HK-2 (cell line): ENCODE measurements at regions not wholly inside any gene's neighbourhood (a gene's known extent, or its start where the extent isn't known, plus 50 kb on each side); places are given as distances from the start of the nearest gene placed in this dataset.
A peak's percentile ranks its signal among the peaks of the same experiment; 100 is the strongest.

Experiments
- DNase-seq: peaks from one replicate; pipeline ENCODE4 v3.0.0-alpha.2; 2018; ENCODE audit not compliant: unreplicated experiment

DNA sequence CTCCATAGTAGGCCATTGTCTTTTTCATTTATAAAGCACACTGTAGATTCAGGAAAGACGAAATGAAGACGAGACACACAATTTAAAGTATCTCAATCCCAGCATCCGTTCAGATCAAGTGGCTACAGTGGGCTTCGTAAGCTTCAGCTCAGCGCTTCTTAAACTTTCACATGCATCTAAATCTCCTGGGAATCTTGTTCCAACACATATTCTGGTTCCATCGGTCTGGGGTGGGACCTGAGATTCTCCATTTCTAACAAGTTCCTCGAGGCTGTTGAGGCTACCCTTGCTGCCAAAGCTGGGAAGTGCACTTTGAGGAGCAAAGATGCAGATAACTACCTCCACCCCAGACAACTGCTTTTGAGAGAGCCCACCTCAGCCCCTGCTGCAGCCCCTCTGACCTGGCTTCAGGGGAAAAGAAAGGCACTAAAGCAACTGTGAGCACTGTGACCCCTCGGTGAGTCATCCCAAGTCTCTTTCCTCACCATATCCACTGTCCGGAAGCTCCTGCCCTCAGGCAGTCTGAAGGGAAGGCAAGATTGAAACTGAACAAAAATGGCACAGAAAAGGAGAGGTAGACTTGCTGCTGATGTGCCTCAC is 201.1 kb upstream of the FBXO11 start:
- DNase-seq = peak; percentile 35

- no peak for DNase-seq
Observed at GRCh38 chr2:48108455-48108854, 202.2 kb upstream of the FBXO11 start.

DNA sequence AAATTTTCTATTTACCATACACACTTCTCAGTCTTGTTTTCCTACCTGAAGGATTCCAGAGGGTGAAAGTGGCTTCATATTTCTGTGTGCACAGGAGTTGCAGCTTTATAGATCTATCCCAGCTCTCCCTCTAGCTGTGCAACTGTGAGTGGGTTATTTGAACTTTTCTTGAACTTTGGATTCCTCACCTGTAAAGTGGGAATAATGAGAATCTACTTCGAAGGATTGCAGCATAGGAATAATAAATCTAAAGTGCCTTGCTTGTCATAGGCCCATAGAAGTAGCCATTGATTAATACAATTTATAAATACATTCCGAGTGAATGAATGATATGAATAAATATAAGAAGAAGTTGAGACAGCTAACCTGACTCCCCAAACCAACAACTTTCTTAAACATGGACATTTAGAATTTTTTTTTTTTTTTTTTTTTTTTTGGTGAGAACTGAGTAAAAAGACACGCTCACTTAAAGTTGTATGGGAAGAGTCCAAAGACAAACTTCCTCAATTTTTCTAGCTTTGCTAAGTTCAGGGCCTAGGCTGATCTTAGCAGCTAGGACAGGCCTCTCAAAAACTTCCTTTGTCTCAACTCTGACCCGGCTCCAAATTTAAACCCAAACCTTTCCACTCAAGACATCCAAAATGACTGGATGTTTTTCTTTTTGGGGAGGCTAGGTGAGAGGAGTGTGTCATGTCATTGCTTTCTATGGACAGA is 203.3 kb upstream of the FBXO11 start:
- DNase-seq = no peak

- no peak for DNase-seq
Observed at GRCh38 chr2:48110492-48110891, 204.0 kb upstream of the FOXN2 start.

DNA sequence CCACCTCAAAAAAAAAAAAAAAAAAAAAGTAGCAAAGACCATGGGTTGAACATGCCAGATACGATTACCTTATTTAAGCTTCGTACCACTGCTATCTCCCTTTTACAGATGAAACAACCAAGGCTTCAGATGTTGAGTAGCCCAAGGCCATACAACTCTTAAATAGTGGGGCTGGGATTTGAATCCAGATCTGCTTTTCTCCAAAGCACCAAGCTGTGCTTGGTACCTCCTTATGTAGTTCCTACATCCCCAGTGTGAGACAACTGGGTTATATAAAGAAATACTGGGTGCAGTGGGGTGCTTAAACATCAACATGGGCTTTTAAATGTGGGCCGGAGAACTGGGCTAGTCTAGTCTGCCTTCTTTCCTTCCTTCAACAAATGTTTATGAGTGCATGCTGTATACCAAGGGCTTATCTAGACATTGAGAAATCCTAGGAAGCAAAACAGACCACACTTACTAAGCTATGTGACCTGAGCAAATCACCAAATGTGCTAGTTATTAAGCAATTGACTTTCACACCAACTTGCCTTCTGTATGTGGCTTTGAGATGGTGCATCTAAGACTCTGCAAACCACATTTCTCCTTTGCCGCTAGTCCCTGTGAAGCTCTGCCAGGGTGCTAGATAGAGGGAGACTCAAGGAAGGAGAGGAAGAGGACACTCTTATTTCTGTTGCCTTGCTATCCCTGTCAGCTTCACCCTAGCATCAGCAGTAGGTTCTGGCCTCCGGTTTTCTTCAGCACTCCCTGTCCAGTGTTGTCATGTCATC is 201.4 kb upstream of the FOXN2 start:
- DNase-seq = no peak

- no peak for DNase-seq
Observed at GRCh38 chr2:48113767-48114166, 200.7 kb upstream of the FOXN2 start.

DNA sequence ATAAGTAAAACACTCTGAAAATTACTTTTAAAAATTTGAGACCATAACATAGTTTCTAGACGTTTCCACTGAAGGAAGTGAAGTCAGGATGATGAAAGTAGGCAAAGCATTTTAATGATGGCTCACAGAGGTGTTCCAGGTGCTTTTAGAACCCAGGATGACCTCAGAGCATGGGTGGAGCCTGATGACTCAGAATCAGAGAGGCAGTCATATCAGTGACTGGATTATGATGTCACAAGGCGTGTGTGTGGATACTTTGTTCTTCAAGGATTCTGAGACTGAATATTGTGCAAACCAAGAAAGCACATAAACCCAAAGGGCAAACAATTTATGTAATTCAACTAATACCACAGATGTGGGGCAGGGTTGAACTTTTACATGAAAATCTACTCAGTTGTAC is 200.2 kb upstream of the FOXN2 start:
- no peak for DNase-seq

- DNase-seq = no peak
Observed at GRCh38 chr2:48116497-48116896, 198.0 kb upstream of the FOXN2 start.

GRCh38 chr2:48118895-48119294 is 195.6 kb upstream of the FOXN2 start:
- DNase-seq = no peak

DNA sequence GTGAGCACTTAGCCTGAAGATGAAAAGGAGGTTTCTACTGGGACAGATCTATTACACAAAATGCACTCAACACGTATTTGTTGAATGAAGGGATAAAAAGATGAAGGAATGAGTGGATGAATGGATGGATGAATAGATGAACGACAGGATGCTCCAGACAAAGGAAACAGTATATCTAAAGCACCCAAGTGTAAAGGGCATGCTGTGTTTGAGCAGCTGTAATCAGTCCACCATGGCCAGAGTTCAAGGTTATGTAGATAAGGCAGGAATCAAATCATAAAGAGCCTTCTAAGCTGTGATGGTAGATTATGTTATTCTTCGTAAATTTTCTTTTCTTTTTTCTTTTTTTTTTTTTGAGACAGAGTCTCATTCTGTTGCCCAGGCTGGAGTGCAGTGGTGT is 194.4 kb upstream of the FOXN2 start:
- no peak for DNase-seq

DNA sequence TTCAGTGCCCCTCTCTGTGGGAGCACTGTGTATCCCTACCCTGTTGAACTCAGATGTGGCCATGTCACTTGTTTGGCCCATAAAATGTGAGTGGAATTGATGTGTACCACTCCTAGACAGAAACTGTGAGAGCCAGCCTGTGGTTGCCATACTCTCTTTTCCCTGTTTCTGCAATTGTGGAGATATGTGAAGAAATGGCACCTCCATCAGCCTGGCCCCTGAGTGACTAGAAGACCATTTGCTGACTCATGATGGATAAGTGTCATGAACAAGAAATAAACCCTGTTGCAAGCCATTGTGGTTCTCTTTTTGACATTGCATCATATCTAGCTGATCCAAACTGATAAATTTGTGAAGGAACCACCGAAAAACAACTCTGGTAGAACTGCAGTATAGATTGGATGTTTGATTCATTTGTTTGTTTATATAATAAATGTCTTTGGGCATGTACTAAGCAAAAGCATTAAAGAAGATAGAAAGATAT is 193.7 kb upstream of the FOXN2 start:
- no peak for DNase-seq

DNA sequence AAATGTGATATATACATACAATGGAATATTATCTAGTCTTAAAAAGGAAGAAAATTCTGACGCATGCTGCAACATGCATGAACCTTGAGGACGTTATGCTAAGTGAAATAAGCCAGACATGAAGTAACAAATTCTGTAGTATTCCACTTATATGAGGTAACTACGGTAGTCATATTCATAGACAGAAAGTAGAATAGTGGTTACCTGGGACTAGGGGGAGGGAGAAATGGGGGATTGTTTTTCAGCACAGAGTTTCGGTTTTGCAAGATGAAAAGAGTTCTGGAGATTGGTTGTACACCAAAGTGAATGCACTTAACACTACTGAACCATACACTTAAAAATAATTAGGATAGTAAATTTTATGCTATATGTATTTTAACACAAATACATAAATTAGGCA is 192.3 kb upstream of the FOXN2 start:
- no peak for DNase-seq

DNA sequence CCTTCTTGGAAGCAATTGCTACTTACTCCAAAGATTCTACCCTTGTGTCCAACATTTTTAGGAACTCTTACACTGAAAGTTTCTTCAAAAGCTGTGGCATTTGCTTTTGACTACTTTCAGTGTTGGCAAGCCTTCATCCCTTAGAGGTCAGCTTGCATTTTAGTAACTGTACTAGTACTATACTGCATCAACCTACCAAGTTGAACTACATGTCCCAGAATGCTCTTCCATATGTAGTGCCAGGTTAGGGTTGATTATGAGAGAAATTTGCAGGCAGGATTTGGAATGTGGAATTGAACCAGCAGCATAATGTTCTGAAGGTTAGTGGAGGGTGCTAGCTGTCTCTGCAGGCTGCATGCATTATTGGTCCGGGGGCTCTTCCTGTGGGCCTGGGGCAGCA is 189.9 kb upstream of the FOXN2 start:
- DNase-seq = no peak

GRCh38 chr2:48126162-48126561 is 188.3 kb upstream of the FOXN2 start:
- no peak for DNase-seq

DNA sequence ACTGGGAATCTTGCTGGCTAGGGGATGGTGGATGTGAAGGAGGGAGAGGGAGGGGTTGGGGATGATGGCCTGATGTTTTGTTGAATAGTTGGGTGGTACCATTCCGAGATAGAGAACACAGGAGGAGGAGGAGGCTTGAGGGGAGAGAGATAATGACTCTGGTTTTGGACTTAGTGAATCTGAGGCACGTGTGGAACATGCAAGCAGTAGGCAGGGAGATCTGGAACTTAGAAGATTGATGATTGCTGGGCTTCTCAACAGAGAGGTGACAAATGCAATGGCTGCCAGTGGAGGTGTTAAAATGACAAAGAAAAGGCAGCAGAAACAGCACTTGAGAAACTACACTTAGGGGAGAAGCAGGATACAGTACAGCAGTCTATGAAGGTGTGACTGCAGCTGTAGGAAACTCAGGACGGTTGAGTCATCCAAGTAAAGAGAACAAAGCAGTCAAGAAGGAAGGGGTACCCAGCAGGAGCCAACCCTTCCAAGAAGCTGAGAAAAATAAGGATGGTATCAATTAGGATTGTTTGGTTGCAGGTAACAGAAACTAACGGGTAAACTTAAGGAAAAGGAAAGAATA is 186.8 kb upstream of the FOXN2 start:
- DNase-seq = no peak

DNA sequence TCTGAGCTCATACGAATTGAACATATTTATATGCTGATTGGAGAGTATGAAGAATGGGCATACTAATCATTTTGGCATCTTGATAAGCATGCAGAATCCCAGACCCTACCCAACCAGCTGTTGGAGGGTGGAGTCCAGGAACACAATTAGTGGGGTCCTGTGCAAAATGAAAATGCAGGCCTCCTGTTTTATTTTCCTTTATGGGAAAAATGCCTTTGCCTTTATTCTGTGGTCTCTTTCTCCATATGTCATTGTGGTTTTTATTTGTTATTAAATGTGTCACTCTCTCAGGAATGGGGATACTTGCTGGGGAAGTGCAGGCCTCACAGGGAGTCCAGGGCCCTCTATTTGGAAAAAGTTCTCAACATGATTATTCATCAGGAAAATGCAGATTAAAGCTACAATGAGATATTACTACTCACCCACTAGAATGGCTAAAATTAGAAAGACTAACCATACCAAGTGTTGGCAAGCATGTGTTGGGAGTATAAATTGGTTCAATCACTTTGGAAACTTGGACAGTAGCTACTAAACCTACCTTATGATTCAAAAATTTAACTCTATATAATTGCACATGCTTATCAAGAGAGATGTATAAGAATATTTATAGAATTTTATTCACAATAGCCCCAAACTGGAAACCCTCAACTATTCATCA is 185.1 kb upstream of the FOXN2 start:
- DNase-seq = no peak

GRCh38 chr2:48131539-48132270 is 182.8 kb upstream of the FOXN2 start:
- no peak for DNase-seq

GRCh38 chr2:48132271-48132625 is 182.2 kb upstream of the FOXN2 start:
- no peak for DNase-seq

DNA sequence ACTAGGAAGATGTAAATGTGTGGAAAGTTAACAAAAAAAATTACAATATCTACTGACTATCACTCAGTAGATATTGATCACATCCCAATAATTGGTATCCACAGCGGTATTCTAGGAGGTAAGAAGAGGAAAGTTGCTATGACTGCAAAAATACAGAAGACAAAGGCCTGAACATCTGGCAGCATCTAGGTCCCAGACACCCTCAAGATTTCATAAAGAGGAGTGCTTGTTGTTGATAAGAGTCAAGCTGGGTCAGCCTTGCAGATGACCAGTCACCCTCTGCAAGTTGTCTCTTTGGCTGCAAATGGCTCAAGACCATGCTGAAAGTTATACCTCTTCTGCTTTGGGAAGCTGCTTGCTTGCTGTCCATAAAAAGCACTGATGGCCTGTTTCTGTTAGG is 179.8 kb upstream of the FOXN2 start:
- DNase-seq = no peak

DNA sequence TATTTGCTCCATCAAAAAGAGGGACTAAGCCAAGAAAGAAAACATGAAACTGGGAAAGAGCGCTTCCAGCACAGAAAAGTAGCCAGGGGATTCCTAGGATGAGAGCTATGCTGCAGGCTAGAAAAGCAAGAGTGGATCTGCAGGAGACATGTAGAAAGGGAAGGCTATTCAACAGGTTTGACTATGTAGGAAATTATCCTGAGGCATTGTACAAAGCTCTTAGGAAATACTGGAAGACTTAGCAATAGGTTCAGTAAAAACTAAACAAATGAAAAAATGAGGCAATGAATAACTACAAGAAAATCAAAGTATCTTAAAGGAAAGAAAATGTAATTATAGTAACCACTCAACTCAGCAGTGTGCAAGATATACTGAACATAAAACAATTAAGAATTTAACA is 178.7 kb upstream of the FOXN2 start:
- no peak for DNase-seq

DNA sequence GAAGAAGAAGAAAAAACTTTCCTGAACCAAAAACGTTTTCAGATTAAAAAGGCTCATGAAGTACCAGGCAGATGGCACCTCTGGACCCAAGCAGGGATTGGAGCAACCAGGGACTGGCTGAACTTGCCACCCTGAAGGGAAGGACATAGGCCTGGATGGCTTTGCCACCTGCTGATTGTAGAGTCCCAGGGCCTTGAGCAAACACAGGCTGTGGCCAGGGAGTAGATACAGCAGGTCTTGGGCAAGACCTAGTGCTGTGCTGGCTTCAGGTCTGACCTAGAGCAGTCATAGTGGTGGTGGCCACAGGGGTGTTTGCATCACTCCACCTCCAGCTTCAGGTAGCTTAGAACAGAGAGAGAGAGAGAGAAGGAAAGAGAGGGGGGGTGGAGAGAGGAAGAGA is 176.7 kb upstream of the FOXN2 start:
- DNase-seq = no peak

GRCh38 chr2:48138898-48139297 is 175.6 kb upstream of the FOXN2 start:
- DNase-seq = no peak
